ENCODE measurements at regions not wholly inside any gene's neighbourhood (a gene's known extent, or its start where the extent isn't known, plus 50 kb on each side); places are given as distances from the start of the nearest gene placed in this dataset.

DNA sequence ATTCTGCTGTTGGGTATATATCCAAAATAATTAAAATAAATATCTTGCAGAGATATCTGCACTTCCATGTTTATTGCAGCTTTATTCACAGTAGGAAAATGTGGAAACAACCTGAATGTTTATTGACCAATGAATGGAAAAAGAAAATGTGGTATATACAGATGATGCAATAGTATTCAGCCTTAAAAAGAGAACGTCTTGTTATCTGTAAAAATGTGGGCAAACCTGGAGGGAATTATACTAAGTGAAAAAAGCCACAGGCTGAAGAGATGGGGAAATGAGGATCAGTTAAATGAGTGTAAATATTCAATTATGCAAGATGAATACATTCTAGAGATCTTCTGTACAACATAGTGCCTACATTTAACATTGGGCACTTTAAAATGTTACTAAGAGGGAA lies 766.1 kb upstream of the IGFBP3 start:
- CTCF ChIA-PET (ENCODE audit: unreplicated experiment): no interaction called here

DNA sequence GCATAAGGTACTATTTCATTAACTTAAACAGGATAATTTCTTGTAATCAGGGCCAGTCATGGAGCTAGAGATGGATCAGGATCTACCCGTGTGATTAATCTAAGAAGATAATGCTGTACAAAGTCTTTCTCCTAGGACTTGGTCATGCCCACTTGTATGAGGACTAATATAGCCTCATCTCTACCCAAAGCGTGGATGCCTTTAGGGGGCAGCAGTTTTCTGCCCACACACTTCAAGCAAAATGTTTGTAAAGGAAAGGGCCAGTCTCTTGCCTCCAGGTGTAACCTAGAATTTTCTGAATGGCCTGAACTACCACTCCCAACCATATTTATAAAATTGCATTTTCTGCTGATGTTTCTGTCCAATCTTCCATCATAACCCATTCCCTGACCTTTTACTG lies 764.0 kb upstream of the IGFBP3 start:
- BruUV-seq (replicated peaks): no TSS peak
- POLR2A ChIA-PET: no interaction called here
- no peak overlapping the region for H2AFZ ChIP-seq (ENCODE audit: low read length)
- TF ChIP-seq EZH2phosphoT487 (IDR thresholded peaks at IDR 0.05; ENCODE audit: borderline replicate concordance, low read depth, low read length): no peak
- TF ChIP-seq, protein P1, sequence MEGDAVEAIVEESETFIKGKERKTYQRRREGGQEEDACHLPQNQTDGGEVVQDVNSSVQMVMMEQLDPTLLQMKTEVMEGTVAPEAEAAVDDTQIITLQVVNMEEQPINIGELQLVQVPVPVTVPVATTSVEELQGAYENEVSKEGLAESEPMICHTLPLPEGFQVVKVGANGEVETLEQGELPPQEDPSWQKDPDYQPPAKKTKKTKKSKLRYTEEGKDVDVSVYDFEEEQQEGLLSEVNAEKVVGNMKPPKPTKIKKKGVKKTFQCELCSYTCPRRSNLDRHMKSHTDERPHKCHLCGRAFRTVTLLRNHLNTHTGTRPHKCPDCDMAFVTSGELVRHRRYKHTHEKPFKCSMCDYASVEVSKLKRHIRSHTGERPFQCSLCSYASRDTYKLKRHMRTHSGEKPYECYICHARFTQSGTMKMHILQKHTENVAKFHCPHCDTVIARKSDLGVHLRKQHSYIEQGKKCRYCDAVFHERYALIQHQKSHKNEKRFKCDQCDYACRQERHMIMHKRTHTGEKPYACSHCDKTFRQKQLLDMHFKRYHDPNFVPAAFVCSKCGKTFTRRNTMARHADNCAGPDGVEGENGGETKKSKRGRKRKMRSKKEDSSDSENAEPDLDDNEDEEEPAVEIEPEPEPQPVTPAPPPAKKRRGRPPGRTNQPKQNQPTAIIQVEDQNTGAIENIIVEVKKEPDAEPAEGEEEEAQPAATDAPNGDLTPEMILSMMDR (conservative IDR thresholded peaks at IDR 0.05; ENCODE audit: low read length): peak; percentile 51
- CTCF ChIA-PET (ENCODE audit: unreplicated experiment): interaction anchor here (0.6 kb wide), 1 partner anchor 1022 kb away, joined by 3 read pairs; no protein-coding TSS in a partner anchor
- peak; percentile 8 for DNase-seq (ENCODE audit: low spot score)
- no peaks in the 10 kb centered on the region for H3K79me2 ChIP-seq (ENCODE audit: insufficient read depth, low read depth, low read length)
- no peaks in the 10 kb centered on the region for H3K36me3 ChIP-seq (ENCODE audit: insufficient read depth, low read length)
- no peaks in the 10 kb centered on the region for H3K9me3 ChIP-seq (ENCODE audit: low read length)
- intact Hi-C loops (cut with micrococcal nuclease; ENCODE audit: unreplicated experiment): loop anchor here (10.0 kb wide), 1 partner anchor 570 kb away; no protein-coding TSS in a partner anchor
- no peaks in the 10 kb centered on the region for H4K20me1 ChIP-seq (ENCODE audit: insufficient read depth, low read length)
- H3K4me1 ChIP-seq (ENCODE audit: insufficient read depth, low read length, poor library complexity, severe bottlenecking): no peaks in the 10 kb centered on the region
- H3K4me2 ChIP-seq (ENCODE audit: low read length): no peak overlapping the region
- H3K9me2 ChIP-seq (ENCODE audit: insufficient read depth, low read length): no peaks in the 10 kb centered on the region
- H3K27ac ChIP-seq (ENCODE audit: low read depth, low read length, poor library complexity, severe bottlenecking): no peak overlapping the region
- no peak overlapping the region for H3K4me3 ChIP-seq (ENCODE audit: low read depth, low read length, poor library complexity, severe bottlenecking)

More for the DNA sequence above, 766.1 kb upstream of the IGFBP3 start:
- intact Hi-C loops (cut with micrococcal nuclease; ENCODE audit: unreplicated experiment): loop anchor here (10.0 kb wide), 1 partner anchor 568 kb away; no protein-coding TSS in a partner anchor
- Histone ChIP-seq H3K4me2 (ENCODE audit: low read length) (no peak overlapping the region), H3K79me2 (ENCODE audit: insufficient read depth, low read depth, low read length) (no peaks in the 10 kb centered on the region), H3K27ac (ENCODE audit: low read depth, low read length, poor library complexity, severe bottlenecking) (no peak overlapping the region), H3K4me1 (ENCODE audit: insufficient read depth, low read length, poor library complexity, severe bottlenecking) (no peaks in the 10 kb centered on the region), H4K20me1 (ENCODE audit: insufficient read depth, low read length) (no peaks in the 10 kb centered on the region), H2AFZ (ENCODE audit: low read length) (no peak overlapping the region), H3K36me3 (ENCODE audit: insufficient read depth, low read length) (no peaks in the 10 kb centered on the region), H3K9me2 (ENCODE audit: insufficient read depth, low read length) (no peaks in the 10 kb centered on the region), H3K9me3 (ENCODE audit: low read length) (no peaks in the 10 kb centered on the region), H3K4me3 (ENCODE audit: low read depth, low read length, poor library complexity, severe bottlenecking) (no peak overlapping the region)
- no peak for DNase-seq (ENCODE audit: low spot score)
- TF ChIP-seq, protein P1 (conservative IDR thresholded peaks at IDR 0.05; ENCODE audit: low read length): no peak
- TF ChIP-seq EZH2phosphoT487 (IDR thresholded peaks at IDR 0.05; ENCODE audit: borderline replicate concordance, low read depth, low read length): no peak
- BruUV-seq (replicated peaks): no TSS peak
- POLR2A ChIA-PET: no interaction called here

DNA sequence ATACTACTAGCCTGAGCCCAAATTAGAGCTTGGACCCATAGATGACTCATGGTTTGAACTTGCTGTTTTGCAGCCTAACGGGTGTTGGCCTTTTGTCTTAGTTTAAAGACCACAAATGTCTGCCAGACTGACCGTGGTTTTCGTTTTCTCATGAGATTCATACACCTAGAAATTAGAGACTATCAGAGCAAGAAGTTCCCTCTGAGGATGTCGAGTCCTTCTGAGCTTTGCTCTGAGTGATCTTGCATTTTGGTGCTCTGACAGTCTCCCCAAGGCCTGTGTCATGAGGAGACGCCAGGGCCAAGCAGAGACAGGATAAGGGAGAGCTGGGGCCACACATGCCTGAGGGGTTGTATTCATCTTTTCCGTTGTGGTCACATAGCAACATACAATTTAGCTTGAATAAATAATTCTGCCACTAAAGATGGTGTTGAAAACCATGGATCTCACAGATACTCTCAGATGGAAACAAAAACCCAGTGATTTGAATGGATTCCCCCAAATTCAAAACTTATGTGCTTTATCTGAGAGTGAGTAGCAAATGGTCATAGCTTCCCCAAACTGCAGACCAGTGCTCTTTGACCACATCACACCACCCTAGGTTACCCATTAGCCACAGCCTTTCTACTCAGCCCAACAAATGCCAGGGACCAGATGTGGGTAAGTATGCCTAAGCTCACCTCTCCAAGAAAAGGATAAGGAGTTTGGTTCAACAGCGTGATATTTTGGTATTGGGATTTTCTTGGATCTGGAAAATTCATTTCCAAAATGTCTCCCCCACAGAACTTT lies 762.0 kb upstream of the IGFBP3 start:
- ChIA-PET CTCF (ENCODE audit: unreplicated experiment) (no interaction called here), POLR2A (no interaction called here)
- no peak overlapping the region for H3K4me3 ChIP-seq (ENCODE audit: low read depth, low read length, poor library complexity, severe bottlenecking)
- H3K27ac ChIP-seq (ENCODE audit: low read depth, low read length, poor library complexity, severe bottlenecking): no peak overlapping the region
- H4K20me1 ChIP-seq (ENCODE audit: insufficient read depth, low read length): no peaks in the 10 kb centered on the region
- H3K4me1 ChIP-seq (ENCODE audit: insufficient read depth, low read length, poor library complexity, severe bottlenecking): no peaks in the 10 kb centered on the region
- no peak overlapping the region for H2AFZ ChIP-seq (ENCODE audit: low read length)
- DNase-seq (ENCODE audit: low spot score): no peak
- no peaks in the 10 kb centered on the region for H3K36me3 ChIP-seq (ENCODE audit: insufficient read depth, low read length)
- H3K9me2 ChIP-seq (ENCODE audit: insufficient read depth, low read length): no peaks in the 10 kb centered on the region
- no TSS peak for BruUV-seq (replicated peaks)
- no peaks in the 10 kb centered on the region for H3K9me3 ChIP-seq (ENCODE audit: low read length)
- no peaks in the 10 kb centered on the region for H3K79me2 ChIP-seq (ENCODE audit: insufficient read depth, low read depth, low read length)
- H3K4me2 ChIP-seq (ENCODE audit: low read length): no peak overlapping the region
- no peak for TF ChIP-seq EZH2phosphoT487 (IDR thresholded peaks at IDR 0.05; ENCODE audit: borderline replicate concordance, low read depth, low read length)
- TF ChIP-seq, protein P1 (conservative IDR thresholded peaks at IDR 0.05; ENCODE audit: low read length): no peak
- intact Hi-C loops (cut with micrococcal nuclease; ENCODE audit: unreplicated experiment): loop anchor here (10.0 kb wide), 1 partner anchor 572 kb away; no protein-coding TSS in a partner anchor
